SK-N-MC (cell line): ENCODE measurements at regions not wholly inside any gene's neighbourhood (a gene's known extent, or its start where the extent isn't known, plus 50 kb on each side); places are given as distances from the start of the nearest gene placed in this dataset.

ENCODE experiments used
- EZH2 ChIP-seq: fragments of 200-600 bp; sonication (generic); IDR thresholded peaks from one replicate; pipeline ENCODE4 v1.6.1; 2017; ENCODE audit warnings: antibody characterized with exemption
- FOXP2 ChIP-seq: optimal IDR thresholded peaks from 2 replicates; pipeline ENCODE3; 2011; ENCODE audit warnings: mild to moderate bottlenecking, moderate library complexity; ENCODE audit not compliant: insufficient read depth; ENCODE audit errors: extremely low read length, control extremely low read depth
- POLR2AphosphoS5 ChIP-seq: IDR thresholded peaks from 2 replicates; pipeline ENCODE4 v1.6.1; 2012; ENCODE audit warnings: mild to moderate bottlenecking, low read depth, low read length, borderline replicate concordance

- TF ChIP-seq EZH2, result no peak
- TF ChIP-seq POLR2AphosphoS5, result no peak
- no peak for TF ChIP-seq FOXP2
These were observed 115.0 kb upstream of the ELAVL2 start for GRCh38 chr9:23941051-23941450.
